GM20000 (cell line): ENCODE measurements at regions not wholly inside any gene's neighbourhood (a gene's known extent, or its start where the extent isn't known, plus 50 kb on each side); places are given as distances from the start of the nearest gene placed in this dataset.

Experiments used
- DNase-seq: peaks from one replicate; pipeline ENCODE4 v3.0.0; 2012; ENCODE audit warnings: low spot score
- TF ChIP-seq, protein P1 (sequence below): IDR thresholded peaks from 2 replicates; pipeline ENCODE4 v1.5.1; 2012; ENCODE audit warnings: mild to moderate bottlenecking, control low read depth; ENCODE audit errors: extremely low read depth, missing control alignments

DNA sequence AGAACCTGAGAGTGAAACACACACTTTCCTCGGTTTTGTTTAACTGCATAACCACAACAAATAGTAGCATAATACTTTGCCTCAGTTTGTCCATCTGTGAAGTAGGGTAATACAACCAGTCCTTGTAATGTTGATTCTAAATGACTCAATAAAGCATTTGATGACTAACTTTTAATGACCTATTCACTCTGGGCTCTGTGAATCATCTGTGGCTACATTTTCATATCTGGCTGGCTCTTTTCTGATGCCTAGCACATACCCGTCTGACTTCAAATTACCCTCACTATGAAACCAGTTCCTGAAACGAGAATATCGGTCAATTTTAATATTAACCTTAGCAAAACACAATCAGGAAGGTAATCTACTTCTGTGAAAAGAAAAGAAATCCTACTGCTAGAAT is 151.0 kb downstream of the SH2D1A start:
- TF ChIP-seq, protein P1, sequence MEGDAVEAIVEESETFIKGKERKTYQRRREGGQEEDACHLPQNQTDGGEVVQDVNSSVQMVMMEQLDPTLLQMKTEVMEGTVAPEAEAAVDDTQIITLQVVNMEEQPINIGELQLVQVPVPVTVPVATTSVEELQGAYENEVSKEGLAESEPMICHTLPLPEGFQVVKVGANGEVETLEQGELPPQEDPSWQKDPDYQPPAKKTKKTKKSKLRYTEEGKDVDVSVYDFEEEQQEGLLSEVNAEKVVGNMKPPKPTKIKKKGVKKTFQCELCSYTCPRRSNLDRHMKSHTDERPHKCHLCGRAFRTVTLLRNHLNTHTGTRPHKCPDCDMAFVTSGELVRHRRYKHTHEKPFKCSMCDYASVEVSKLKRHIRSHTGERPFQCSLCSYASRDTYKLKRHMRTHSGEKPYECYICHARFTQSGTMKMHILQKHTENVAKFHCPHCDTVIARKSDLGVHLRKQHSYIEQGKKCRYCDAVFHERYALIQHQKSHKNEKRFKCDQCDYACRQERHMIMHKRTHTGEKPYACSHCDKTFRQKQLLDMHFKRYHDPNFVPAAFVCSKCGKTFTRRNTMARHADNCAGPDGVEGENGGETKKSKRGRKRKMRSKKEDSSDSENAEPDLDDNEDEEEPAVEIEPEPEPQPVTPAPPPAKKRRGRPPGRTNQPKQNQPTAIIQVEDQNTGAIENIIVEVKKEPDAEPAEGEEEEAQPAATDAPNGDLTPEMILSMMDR = no peak
- DNase-seq = no peak

DNA sequence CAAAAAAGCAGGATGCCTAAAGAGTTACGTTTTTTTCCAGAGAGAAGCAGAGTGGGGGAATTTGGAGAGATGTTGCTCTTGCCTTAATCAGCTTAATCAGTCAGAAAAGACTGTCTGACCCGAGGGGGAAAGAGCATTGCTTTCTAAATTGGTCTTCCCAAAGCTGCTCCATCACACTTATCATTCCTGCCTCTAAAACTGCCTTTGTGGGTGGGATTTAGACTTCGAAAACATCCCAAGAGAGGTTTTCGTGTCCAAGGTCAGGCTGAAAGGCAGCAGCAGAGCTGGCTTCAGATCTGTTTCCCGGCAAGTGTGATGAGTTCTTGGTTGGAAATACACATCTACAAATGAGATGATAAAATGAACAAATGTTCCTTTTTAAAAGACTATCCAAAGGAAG is 155.2 kb downstream of the SH2D1A start:
- TF ChIP-seq, protein P1 = no peak
- DNase-seq = no peak

DNA sequence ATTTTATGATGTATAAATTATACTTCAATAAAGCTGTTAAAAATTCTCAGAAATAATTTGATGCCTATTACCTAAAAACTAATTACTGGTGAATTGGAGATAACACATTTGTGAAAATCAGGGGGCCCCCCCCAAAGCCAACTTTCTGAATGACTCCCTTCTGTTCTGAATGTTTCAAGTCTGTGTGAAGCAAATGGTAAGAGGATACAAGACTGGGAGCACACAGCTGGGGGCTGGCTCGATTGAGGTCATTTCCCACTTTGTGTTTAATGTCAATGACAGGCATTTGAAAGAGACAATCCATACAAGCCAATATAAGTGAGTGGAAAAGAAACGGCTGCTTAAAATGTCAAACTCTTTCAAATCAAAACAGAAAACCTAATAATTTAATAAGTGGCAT is 155.8 kb downstream of the SH2D1A start:
- DNase-seq = no peak
- TF ChIP-seq, protein P1 = no peak

DNA sequence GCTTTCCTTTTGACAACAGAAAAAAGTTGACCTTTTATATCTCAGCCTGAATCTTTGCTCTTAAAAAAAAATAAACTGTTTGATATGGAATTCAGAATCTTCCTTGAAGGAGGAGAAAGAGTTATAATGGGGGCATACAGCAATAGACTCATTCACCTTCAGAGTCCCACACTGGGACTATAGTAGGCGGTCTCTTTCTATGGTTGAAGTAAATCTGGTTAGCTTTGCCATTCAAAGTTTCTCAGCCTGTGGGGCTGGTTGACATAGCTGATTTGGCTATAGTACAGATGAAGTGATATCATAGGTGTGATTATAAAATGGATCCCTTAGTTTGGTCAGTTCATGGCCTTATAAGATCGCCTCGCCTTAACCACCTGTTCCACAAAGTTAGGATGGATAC is 156.2 kb downstream of the SH2D1A start:
- DNase-seq = no peak
- TF ChIP-seq, protein P1 = no peak

DNA sequence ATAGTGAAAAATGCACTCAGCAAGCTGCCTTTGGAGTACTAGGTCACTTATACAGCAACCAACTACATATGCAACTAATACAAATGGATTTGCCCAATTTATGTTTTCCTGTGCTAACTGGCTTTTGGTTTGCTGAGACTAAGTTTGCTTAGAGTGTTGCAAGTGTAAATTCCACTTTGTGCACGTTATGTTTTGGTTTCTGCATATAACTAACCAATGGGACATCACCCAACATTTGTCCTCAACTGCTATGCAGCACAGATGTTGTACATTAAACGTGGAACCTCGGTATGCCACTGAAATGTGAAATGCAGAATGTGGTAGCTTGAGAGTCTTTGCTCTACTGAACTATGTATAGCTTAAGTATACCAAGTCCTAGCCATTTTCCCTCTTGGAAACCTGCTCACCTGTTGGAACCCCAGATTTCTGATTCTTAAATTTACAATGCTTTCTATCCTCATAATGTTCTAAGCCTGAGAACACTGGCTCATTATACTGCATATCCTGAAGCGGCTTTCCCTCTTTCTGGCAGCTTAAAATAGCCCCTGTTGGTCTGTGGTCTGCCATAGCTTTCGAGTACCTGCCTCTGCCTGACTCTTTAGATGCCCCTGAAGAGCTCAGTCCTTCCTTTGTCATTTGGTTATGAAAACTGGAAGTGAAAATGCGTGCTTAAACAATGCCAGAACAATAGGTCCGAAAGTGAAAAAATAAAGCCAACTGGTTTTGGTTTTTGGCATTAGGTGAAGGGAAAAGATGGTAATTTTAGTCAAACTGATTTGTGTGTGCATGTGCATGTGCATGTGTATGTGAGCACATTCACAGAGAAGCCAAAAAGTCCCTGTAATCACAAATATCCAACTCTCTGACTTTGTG is 158.0 kb downstream of the SH2D1A start:
- TF ChIP-seq, protein P1 = no peak
- DNase-seq = no peak

DNA sequence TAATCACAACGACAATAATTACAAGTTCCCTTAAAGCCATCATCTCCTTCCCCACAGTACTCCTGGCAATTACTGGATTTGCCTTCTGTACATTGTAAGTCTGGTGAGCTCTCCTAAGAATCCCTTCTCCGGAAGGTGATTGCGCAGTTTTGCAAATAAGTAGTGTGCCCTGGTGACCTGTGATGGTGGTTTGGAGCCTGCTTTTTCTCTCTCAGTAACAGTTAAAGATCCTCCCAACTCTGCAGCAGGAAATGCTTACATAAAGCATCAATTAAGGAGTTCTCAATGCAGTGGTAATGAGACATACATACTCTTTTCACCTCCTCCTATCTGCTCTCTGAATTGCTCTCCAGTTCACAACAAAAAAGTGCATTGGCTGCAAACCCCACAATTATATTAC is 159.7 kb downstream of the SH2D1A start:
- TF ChIP-seq, protein P1 = no peak
- no peak for DNase-seq

DNA sequence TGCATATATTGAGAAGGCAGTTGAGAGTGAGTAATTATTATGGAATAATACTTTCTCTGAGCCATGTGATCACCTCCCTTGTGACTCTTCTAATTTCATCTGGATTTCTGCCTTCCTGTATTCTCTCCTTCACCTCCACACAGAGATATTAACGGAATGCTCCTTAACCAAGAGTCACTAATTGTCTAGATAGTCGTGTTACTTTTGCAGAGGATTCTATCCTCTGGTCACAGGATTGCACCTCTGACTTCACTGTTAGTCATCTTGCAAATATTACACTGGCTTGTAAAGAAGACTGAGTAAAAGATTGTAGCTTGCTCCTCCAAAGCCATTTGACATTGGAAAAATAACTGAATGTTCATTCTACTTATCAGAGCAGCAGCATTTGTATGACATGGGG is 160.9 kb downstream of the SH2D1A start:
- TF ChIP-seq, protein P1 = no peak
- DNase-seq = no peak
